ENCODE measurements at regions not wholly inside any gene's neighbourhood (a gene's known extent, or its start where the extent isn't known, plus 50 kb on each side); places are given as distances from the start of the nearest gene placed in this dataset.
"Not testable (repeated sequence)": the region's sequence is repeated elsewhere in the genome, so short reads cannot be mapped to it uniquely, and the experiment has no call there.

DNA sequence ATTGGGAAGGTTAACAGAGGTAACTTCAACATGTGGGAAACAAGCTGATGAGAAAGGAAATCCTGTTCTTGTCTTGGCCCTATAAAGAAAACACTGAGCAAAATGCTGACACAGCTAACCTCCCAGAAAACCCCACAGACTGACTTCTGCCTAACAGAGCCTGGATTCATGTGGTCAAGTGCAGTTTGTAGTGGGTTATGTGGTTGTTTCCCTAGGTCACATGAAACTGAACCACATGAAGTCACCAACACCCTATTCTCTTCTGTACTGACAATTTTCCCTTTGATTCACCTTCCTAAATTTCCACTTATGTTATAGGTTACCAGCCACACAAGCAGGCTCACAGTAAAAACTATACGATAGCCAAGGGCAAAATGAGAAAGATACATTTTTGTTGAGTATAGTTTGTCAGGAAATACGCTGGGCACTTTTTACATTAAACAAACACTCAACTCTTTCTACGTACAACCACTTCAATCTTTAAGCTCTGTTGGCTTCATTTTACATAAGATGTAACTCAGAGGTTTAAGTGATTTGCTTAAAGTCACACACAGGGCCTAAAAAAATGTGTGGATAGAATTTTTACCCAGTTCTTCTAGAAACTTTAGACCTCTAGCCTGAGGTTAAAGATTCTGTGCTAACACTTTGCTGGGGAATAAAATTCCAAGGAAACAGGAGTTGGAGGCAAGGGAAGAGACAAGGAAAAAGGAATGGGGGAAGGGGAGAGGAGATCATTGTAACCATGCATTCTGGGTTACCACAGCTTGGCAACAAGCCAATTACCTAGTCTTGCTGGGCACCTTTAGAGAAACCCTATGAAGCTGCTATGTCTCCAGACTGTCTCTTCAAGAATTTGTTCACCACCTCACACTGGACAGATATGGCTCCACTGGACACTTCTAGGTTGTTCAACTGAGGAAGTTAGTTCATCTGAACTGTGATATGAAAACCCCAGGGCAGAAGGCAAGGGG lies 601.6 kb upstream of the USP24 start:
- no peak for DNase-seq (ENCODE audit: low read depth)

DNA sequence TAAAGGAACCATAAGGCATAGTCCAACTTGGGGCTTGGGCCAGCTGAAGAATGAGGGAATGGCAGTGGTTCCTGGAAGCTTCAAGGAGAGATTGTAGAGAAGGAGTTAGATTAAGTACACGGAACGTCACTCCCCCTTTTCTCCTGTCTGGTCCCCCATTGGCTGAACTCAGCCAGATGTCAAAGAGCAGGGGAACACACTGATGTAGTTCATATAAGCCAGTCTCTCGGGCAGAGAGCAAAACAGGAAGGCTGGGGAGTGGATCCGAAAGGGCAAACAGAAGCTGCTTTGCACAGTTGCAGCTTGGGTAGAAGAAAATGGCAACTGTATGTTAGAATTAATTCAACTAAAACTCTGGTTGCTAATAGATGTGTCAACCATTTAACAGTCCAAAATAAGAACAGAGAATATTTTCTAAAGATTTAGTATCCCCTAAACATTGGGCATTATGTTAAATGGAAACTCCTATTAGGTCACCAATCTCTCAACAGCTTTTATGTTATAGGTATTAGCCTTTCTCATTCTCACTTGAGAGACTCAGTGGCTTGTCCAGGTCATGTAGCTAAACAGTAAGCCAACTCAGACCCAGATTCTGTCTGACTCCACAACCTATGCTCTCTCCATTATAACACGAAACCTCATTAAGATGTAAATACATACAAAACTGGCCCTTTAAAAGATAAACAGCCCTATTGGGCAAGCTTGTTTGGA lies 600.7 kb upstream of the USP24 start:
- DNase-seq (ENCODE audit: low read depth): no peak

DNA sequence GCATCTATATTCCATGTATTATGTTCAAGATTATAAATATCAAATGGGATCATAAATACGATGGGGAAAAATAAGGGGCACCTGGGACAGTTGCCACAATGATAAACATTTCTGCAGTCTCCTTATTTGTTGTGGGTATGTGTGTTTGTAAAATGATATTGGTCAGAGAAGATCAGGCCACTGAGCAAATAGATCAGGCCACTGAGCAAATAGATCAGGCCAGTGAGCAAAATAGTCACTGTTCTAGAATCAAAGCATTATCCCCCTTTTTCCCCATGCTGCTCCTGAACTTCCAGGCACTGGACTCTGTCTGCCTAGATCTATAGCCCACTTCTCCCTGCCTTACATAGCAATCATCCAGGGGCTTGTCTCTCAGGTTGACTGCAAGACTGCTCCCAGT lies 599.8 kb upstream of the USP24 start:
- DNase-seq (ENCODE audit: low read depth): no peak

DNA sequence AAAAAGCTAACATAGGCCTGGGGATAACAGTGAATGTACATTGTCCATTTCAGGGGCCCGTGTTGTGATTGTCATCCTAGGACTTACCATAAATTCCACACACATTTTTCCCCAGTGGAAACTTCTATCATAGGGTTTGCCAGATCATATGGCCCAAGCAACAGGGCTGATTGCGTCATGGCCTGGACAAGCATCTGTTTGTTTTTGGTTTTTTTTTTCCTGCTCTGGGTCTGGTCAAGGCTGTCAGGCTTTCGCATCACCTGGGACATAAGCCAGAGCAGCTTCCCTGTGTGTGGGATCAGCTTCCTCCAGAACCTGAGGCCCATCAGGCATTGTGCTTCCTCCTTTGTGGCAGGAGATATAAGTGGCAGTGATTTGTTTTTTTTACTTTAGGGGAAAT lies 598.5 kb upstream of the USP24 start:
- DNase-seq (ENCODE audit: low read depth): no peak

DNA sequence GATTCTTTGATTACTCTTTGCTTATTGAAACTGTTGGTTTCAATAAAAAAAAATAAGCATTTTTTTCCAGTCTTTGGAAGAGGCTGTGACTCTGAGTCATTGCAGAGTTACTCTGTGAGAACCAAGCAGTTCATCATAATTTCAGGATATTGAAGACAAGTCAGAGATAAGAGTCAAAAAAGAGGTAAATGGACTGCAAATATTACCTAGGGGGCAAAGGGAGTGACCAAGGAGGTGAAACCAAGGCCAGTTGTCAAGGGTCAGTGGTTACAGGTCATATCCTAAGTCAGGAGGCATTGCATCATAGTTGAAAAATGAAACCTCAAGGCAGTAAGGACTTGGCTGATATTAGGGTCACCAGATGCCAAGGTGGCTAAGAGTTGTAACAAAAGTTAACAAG lies 597.1 kb upstream of the USP24 start:
- DNase-seq (ENCODE audit: low read depth): no peak

DNA sequence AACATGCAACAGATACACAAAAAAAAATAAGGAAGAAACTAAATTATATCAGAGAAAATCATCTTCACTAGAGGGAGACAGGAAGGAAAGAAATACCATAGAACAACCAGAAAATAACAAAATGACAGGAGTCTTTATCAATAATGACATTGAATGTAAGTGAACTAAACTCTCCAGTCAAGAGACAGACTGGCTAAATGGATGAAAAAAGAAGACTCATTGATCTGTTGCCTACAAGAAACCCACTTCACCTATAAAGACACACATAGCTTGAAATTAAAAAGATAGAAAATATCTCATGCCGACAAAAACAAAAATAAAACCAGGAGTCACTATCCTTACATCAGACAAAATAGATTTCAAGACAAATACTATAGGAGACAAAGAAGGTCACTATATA lies 593.1 kb upstream of the USP24 start:
- DNase-seq (ENCODE audit: low read depth): no peak

DNA sequence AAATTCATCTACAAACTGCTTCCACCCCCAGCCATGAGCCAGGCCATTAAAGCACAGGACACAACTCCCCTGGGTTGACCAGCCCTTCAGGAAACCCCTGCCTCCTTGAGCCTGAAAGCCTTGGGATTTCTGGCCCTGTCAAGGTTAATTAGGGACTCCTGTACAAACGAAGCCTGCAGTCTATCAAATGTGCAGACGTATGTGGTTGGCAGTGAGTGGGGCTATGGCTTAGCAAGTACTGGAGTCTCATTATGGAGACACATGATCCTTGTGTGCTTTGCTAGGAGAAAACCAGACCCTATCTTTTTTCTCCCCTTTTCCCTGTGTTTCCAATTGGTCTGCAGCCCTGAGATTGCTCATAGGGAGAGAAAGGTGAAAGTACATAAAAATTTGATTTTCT lies 588.3 kb upstream of the USP24 start:
- no peak for DNase-seq (ENCODE audit: low read depth)

DNA sequence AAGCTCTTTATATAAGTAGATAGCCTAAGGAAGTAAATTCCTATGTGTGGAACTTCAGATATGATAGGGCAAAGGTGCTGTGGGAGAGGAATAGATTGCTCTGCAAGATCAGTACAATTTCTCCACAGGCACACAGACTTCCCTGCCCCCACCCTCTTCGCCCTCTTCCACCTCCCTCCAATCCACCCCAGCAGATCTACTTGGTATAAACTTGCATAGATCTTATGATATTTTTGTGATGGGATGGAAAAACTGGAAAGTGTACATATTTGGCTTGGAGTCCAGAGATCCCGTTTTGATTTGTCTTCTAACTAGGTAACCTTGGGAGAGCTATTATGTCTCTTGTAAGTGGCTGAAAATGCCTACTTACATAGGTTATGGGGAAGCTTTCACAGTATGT lies 586.3 kb upstream of the USP24 start:
- DNase-seq (ENCODE audit: low read depth): no peak

DNA sequence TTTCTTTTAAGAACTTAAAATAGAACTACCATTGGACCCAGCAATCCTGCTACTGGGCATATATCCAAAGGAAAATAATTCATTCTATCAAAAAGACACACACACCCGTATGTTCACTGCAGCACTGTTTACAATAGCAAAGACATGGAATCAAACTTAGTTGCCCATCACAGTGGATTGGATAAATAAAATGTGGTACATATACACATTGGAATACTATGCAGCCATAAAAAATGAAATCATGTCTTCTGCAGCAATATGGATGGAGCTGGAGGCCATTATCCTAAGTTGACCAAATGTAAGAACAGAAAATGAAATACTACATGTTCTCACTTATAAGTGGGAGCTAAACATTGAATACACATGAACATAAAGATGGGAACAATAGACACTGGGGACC lies 585.3 kb upstream of the USP24 start:
- DNase-seq (ENCODE audit: low read depth): no peak

DNA sequence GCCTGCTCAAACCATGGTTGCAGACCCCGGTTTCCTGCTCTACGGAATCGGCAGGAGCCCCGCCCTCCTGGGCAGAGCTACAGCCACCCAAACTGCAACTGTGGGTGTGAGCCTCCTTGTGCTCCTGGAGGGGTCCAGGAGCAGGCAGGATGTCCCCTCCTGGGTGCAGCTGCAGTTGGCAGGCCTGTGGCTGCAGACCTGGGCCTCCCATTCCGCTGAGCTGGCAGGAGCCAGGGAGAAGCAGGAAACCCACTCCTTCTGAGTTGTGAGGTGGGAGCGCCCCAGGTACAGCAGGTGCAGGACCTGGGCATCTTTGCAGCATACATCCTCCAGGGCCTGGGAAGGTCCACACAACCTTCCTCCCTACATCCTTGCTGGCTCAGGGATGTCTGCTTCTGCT lies 578.7 kb upstream of the USP24 start:
- no peak for DNase-seq (ENCODE audit: low read depth)

DNA sequence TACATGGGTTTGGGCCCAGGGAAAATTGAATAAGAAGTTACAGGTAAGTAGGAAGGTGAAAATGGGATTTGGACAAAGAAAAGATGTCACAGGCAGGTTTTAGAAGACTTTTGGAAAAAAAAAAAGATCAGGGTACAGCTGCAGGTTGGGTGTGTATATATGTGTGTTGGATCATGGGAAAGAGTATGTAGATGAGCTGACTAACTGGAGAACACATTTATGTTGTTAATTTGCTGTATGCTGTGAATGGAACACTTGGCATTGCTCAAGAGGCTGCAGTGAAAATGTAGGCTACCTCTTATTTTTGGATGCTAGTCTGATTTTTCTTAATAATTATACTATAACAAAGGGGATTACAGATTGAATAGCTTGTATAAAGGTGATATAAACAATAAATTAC lies 577.7 kb upstream of the USP24 start:
- no peak for DNase-seq (ENCODE audit: low read depth)

DNA sequence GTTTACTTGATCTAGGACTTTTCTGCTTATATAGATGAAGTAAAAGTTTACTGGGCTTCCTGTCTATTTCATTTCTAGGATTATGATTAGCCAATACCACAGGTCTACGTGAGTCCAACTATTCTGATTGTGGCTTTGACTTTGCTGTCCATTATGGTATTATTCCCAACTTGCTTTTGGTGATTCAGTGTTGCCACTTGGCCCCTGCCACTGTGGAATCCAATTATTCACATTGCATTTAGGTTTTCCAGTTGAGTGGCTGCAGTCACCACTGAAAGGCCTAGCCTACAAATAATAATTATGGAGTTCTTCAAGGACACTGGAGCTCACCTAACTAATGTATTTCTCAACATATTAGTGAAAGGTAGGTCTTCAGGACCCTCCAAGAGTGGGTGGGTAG lies 574.3 kb upstream of the USP24 start:
- DNase-seq (ENCODE audit: low read depth): no peak

DNA sequence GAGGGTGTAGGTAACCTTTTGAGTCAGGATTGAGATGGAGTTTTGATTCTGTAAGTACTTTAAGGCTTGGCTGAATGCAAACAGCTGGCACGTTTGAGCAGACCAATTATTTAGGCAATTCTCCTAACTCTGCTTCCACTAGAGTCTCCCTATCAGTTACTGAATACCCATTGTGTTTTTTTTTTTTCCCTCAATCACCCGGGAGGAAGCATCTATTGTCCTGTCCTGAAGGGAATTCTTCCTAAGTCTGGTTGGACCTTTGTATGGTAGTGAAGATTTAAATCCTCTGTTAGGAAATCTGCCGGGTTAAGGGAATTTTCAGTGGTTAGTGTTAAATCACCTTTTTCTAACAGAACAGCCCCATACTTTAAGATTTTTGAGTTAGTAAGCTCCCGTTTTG lies 571.2 kb upstream of the USP24 start:
- no peak for DNase-seq (ENCODE audit: low read depth)

DNA sequence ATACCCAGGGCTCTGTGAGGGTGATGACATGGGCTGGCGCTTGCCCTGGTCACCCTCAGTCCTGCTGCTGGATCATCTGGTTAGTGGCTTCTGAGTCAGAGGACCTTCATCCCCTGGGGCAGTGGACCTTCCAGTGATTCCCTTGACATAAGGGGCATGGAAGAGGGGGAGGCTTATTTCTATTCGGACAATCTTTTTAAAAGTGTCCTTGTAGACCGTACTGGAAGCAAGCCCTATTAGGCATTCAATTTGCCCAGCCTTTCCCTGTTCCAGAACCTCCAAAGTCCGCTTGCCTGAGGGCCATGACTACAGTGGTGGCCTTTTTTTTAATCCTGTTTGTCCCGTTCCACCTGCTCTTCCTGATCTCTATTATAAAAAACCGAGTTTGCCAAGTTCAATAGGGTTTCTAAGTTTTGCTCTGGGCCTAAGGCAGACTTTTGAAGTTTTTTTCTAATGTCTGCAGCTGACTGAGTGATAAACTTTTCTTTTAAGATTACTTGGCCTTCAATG lies 569.8 kb upstream of the USP24 start:
- DNase-seq (ENCODE audit: low read depth): not testable (repeated sequence)

DNA sequence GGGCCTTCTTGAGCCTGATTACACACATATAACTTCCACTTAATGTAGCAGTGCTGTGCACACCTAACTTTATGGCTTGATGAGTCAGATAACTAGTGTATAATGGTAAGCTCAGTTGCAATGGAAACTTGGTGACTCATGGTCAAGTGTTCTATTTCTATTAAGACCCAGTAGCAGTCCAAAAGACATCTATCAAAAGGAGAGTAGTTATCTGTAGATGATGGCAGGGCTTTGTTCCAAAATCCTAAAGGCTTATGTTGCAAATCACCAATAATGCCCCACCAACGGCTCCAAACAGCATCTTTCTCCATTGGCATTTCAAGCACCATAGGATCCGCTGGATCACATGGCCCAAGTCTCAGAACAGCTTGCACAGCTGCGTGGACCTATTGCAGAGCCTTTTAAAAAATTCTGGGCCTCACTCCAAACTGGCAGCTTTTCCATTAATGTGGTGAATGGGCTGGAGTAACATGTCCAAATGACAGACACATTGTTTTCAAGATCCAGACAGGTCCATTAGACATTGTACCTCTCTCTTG lies 566.8 kb upstream of the USP24 start:
- DNase-seq (ENCODE audit: low read depth): no peak

DNA sequence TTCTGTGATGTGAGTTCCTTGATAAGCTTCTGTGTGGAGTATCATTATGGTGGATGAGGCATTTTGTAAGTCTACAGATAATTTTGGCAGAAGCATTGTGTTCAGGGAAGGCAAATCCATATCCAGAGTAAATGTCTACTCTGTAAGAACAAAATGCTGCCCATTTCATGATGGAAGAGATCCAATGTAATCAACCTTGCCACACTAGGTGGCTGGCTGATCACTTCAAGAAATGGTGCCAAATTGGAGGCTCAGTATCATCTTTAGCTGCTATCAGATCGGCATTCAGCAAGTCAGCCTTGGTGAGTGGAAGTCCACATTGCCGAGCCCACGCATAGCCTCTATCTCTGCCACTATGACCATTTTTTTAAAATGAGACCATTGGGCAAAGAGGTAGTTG lies 565.8 kb upstream of the USP24 start:
- DNase-seq (ENCODE audit: low read depth): no peak

DNA sequence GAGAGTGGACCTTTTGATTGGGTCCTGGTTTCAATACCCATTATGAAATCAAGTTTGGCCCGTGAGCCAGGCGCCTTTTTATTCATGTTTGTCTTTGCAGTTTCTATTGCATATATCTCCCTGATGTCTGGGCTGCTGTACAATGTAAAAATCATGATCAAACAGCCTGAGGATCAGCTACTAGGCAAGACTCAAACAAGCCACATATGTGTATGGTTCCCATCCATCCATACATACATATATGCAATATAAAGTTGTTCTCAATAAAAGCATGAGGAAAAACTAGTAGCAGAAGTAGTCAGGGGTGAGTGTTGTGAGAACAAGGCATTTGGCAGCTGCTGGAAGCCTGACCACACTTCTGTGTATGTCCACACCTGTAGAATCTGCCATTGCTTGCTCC lies 562.4 kb upstream of the USP24 start:
- DNase-seq (ENCODE audit: low read depth): no peak

DNA sequence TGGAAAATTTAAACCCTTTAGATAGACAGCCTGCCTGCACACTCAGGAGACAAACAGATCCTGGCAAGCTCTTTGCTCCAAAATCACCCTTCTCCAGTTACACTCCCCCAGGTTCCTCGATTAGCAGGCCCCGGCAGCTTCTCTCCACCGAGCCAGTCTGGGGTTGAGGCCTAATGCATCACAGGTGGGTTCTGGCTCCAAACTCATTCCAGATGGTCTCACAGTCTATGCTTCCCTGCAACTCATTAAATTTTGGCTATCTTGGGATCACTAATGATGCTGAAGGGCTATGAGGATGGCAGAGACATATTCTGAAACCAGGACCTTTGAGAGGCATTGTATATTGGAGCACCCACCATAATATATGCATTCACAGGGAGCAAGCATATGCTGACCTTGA lies 559.8 kb upstream of the USP24 start:
- DNase-seq (ENCODE audit: low read depth): no peak

DNA sequence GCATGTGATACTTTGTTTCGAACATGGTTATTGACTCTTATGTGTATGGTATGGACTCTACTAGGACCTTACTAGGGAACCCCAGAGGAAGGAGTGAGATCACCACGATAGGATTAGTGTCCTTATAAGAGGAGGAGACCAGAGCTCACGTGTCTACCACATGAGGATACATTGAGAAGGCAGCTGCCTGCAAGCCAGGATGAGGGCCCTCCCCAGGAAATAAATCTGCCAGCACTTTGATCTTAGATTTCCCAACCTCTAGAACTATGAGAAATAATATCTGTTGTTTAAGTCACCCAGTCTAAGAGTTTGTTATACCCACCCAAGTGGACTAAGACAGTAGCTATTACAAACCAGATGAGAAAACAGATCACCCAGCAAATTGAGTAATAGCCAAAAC lies 559.3 kb upstream of the USP24 start:
- no peak for DNase-seq (ENCODE audit: low read depth)

DNA sequence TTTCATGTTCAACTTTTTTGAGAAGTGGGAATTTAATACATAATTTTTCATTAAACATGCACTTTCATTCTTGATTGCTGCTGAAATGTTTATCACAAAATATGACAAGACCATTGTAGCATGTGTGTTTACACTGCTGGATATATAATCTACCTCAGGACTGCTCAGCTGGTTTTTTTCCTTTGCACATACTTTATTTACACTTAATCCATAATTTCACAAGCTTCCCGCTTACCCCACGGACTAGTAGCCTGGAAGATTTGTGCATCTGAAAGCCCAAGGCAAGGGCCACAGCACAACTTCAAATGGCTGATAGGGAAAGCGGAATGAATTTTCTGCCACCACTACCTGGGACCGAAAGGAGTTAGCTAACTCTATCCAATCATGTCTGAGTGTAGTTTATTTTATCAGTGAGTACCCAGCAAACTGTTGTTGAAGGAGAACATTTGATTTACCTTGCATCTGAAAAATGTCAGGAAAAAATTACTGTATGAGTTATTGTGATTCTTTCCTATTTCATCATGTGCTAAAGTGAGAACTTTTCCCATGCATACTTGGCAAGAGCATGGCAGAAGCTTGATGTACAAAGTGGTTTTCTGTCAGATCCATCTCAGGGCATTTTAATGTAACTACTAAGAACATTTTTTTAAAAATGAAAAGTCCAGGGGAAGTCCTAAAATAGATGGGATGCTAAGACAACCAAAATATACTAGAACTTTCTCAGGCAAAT lies 558.2 kb upstream of the USP24 start:
- no peak for DNase-seq (ENCODE audit: low read depth)

DNA sequence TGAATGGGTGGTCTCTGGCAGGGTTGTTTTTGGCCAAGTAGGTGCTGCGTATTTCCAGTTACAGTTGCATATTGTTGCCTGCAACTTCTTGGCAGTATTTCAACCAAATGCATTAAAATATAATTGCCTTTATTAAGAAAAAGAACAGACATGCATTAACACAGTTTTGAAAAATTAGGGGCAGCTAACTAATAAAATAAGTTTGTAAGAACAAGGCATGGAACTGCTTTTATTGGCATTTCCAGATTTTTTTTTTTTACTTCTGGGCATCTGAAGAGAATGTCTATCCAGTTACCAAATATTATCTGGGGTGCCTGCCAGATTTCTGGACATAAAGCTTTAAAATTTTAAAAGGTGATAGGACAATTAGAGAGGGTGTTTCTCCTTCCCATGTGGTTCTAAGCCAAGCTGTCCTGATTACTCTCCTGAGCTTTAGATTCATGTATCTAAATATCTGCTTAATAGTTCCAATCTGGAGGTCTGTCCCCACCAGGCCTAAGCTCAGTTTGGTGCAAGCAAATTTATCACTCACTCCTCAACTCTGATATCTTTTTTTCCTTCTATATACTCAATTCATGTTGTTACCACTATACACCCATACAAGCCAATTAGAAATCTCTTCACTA lies 553.3 kb upstream of the USP24 start:
- no peak for DNase-seq (ENCODE audit: low read depth)

DNA sequence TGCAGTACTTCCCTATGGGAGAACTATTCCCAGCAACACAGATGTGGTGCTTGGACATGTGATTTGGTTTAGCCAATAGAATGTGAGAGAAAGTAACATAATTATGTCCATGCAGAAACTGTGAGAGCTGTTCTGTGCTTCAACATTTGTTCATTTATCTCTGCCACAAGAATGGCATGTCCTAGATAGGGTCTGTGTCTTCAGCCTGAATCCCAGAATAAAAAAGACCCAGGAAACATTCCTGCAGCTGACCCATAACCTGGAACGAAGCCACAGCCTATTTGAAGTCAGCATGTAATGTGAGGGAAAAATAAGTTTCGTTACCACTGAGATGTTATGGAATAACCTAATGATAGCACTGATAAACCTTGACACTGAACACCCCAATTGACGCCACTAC lies 552.0 kb upstream of the USP24 start:
- DNase-seq (ENCODE audit: low read depth): no peak
